Tongue (tissue), 1 donor: ENCODE measurements at regions not wholly inside any gene's neighbourhood (a gene's known extent, or its start where the extent isn't known, plus 50 kb on each side); places are given as distances from the start of the nearest gene placed in this dataset.

ENCODE experiments used
- DNase-seq: peaks from one replicate; pipeline ENCODE4 v3.0.0-alpha.2; 2015

DNA sequence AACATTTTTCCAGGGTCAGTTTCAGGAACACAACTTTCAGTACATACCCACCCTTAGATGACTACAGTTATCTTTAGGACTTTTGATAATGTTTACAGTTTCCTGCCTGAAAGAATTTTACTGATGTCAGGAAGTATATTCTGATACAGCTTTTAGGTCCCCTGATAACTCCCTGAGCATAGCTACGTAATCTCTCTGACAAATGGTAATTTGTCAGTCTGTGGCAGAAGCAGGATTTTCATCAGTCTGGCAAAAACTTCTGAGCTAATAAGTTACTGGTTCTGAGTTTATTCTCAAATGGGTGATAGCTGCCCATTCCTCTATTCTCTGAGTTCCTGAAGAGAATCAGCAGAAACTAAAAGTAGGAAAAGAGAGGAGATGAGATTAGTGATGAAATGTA is 270.1 kb upstream of the MTPN start:
- no peak for DNase-seq

- no peak for DNase-seq
These were observed 268.3 kb upstream of the MTPN start for GRCh38 chr7:136245327-136246004.

- DNase-seq = no peak
These were observed 256.9 kb upstream of the MTPN start for GRCh38 chr7:136234040-136234439.

DNA sequence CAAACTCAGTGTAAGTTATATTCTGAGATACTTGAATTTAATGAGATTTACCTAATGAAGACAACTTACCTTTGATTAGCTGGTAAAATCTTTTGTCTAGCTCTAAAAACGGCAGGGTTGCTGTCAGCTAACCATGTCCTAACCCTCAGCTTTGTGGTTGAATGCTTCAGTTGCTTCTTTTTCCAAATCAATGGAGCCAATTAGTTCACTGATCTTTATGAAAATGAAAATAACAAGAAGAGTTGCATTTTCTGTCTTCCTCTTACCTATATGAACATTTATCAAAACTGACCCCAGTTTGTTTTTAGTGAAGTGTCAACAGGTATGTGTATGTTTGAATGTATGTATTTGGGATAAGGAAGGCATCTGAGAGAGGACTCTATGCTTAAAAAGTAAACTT is 253.1 kb upstream of the MTPN start:
- DNase-seq = no peak

DNA sequence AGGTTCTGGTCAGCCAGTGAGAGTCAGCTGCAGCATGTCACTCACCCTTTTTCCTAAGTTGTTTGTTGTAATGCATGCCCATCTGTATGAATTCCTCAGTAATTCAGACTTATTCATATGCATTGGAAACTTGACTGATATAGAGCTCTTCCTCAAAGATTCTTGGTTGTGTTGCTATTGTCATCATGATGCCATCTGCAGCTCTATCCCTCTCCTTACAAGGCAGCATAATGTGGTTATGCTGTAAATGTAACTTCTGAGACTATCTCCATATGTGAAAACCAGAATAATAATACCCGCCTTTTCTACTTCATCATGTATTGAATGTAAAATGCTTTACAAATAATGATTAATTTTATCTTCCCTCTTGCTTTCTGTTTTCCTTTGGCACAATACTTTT is 252.6 kb upstream of the MTPN start:
- DNase-seq = no peak

- no peak for DNase-seq
These were observed 251.0 kb upstream of the MTPN start for GRCh38 chr7:136228171-136228570.

- DNase-seq = no peak
These were observed 237.2 kb upstream of the MTPN start for GRCh38 chr7:136214356-136214755.

DNA sequence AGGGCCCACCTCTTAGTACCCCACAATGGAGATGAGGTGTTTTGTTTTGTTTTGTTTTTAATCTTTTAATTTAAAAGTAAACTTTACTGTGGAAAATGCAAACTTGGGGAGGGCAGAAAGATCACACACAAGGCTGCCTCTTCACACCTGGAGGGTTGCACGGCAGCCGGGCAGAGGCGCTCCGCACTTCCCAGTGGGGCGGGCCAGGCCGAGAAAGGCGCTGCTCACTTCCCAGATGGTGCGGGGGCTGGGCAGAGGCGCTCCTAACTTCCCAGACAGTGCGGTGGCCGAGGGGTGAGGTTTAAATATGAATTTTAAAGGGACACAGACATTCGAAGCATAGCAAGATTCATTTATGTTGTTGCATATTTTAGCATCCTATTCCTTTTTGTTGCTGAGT is 235.9 kb upstream of the MTPN start:
- DNase-seq = no peak

DNA sequence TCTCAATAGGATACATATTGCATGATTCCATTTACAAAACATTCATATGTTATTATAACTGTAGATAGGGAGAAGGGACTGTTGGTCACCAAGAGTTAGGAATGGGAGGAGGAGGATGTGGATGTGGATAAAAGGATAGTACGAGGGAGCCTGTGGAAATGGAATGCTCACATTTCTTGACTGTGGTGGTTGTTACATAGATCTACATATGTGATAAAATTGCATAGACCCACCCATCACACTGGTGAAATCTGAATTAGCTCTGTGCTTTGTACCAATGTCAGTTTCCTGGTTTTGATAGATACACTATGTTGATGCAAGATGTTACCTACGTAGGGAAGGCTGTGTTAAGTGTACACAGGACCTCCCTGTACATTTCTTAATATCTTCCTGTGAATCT is 233.5 kb upstream of the MTPN start:
- DNase-seq = no peak

DNA sequence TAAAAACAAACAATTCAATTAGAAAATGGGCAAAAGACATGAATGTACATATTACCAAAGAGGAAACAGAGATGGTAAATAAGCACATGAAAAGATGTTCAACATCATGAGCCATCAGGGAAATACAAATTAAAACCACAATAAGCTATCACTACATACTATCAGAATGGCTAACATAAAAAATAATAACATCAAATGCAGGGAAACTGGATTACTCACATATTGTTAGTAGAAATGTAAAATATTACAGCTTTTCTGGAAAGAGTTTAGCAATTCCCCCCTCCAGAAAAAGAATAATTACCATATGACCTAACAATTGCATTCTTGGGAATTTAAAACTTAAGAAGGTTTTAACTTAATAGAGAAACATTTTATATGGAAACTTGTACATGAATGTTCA is 232.9 kb upstream of the MTPN start:
- no peak for DNase-seq

DNA sequence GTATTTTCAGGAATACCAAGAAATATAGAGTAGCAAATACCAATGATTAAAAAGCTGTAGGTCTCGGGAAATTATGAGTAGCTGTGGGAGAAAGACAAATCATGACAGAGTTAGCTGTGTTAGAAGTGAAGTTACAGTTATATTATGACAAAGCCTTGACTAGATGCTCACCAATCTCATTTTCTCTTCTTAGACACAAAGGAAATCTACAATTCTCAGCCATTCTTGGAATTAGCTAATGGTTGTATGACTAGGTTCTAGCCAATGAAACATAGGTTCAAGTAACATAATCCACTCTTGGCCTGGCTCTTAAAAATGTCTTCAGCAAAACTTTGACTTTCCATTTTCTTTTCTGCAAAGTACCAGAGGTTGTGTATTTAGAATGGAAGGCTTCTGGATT is 228.8 kb upstream of the MTPN start:
- no peak for DNase-seq

DNA sequence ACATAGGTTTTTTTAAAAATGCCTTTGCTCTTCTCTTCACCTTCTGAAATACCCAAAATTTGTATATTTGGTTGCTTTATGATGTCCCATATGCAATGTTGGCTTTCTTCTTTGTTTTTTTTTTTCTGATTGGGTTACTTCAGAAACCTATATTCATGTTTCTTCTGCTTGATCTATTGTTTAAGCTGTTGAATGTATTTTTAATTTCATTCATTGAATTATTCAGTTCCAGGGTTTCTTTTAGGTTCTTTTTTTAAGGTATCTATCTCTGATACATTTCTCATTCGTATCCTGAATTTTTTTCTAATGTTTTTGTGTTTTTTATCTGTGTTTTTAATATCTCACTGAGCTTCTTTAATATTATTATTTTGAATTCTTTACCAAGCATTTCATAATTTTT is 221.0 kb upstream of the MTPN start:
- DNase-seq = no peak

- no peak for DNase-seq
These were observed 217.7 kb upstream of the MTPN start for GRCh38 chr7:136194878-136195277.

GRCh38 chr7:136193940-136194339 is 216.8 kb upstream of the MTPN start:
- DNase-seq = no peak

GRCh38 chr7:136189506-136189998 is 212.4 kb upstream of the MTPN start:
- DNase-seq = no peak

DNA sequence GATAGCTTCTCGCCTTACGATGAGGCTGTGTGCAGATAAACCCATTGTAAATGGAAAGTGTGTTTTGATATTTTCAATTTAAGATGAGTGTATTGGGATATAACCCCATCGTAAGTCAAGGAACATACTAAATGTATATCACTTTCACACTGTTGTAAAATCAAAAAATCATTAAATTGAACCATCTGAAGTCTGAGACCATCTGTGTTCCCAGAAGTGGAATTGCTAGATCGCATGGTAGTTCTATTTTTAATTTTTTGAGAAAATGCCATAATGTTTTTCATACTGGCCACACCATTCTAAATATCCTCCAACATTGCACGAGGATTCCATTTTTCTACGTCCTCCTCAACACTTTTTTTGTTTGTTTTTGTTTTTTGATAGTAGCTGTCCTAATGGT is 209.1 kb upstream of the MTPN start:
- DNase-seq = no peak

DNA sequence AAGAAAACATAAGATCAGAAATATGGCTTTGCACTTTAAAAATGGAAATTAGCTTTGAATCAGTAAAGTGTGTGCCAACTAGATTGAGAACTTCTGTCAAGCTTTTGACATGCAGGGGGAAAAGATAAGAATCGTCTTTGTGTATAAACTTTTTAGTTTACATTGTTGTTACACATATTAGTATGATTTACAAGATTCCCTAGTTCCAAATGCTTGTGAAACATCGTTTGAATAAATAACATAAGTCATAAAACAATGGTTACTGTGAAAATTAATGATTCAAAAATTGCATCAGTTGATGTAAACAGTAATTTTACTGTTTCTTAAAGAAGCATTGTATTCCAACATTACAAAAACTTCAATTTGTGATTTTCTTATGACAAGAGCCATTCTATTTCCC is 207.6 kb upstream of the MTPN start:
- DNase-seq = no peak

DNA sequence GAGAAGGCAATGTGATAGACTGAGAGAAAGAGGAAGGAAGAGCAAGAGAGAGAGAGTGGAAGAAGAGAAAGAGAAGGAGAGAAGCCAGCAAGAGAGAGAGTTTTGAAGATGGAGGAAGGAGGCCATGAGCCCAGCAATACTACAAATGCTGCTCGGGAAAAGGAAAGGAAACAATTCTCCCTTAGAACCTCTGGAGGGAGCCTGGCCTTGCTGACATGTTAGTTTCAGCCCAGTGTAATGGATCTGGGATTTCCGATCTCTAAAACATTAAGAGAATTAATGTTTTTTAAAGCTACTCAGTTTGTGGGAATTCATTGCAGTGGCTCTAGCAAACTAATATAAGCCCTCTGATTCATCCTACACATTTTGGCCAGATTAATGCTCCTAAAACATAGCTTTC is 206.8 kb upstream of the MTPN start:
- peak; percentile 4 for DNase-seq

DNA sequence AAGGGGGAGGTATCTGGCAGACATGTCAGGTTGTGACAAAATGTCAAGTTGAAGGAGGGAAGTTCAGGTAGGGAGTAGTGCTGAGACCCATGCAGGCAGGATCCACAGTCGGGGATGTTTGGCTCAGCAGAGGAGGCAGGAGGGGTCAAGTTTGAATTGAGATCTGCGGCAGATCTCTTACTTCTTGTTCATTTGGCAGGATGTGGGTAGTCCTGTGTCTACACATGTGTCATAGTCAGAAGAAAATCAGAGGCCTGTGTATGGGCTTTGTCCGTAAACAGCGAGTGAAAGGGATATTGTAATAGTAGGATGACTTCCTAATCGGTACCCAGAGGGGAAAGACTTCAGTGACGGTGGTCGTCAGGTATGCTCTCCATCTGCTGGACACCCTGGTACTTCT is 203.8 kb upstream of the MTPN start:
- no peak for DNase-seq

GRCh38 chr7:136179851-136180721 is 202.9 kb upstream of the MTPN start:
- DNase-seq = no peak

GRCh38 chr7:136179154-136179553 is 202.0 kb upstream of the MTPN start:
- DNase-seq = no peak

DNA sequence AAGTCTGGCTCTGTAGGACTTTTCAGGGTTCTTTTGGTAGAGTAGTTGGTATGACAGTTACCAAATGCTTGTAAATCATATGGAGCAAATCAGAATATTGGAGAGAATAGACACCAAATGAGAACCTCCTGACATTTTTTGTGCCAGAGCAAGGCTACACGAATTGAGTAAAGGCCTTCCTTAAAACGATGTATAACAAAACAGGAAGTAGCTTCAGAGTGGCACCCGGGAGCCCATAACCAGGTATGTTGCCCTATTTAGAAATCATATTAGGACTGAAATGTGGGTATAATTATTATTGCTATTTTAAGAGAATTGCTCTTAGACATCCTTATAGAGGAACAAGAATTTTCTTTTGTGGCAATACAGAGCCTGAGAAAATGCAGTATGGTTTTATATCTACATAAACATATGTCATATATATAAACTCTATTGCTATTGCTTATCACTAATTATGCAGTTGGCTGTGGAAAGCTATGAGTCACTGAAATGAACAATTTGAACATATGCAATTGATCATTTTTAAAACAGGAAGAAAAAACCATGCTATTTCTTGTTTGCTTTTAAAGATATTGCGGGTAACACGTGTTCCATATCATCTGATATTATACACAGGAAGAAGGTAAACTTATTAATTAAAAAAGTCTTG is 197.4 kb upstream of the MTPN start:
- DNase-seq = no peak

GRCh38 chr7:136173874-136174273 is 196.7 kb upstream of the MTPN start:
- no peak for DNase-seq
